IPS-11a (cell line): ENCODE measurements at regions not wholly inside any gene's neighbourhood (a gene's known extent, or its start where the extent isn't known, plus 50 kb on each side); places are given as distances from the start of the nearest gene placed in this dataset.

Experiments
- H3K4me3 ChIP-seq: one replicate; pipeline ENCODE4 v1.5.1; 2013; ENCODE audit warnings: low read depth, low read length, control low read depth

DNA sequence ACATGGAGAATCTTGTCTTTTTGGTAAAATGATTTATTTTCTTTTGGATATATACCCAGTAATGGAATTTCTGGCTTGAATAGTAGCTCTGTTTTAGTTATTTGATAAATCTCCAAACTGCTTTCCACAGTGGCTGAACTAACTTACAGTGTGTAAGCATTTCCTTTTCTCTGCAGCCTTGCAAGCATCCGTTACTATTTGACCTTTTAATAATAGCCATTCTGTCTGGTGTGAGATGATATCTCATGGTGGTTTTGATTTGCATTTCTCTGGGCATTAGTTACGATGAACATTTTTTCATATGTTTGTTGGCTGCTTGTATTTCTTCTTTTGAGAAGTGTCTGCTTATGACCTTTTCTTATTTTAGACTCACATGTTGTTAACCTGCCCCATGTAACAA lies 190.2 kb downstream of the GALR1 start:
- H3K4me3 ChIP-seq: no peak overlapping the region

DNA sequence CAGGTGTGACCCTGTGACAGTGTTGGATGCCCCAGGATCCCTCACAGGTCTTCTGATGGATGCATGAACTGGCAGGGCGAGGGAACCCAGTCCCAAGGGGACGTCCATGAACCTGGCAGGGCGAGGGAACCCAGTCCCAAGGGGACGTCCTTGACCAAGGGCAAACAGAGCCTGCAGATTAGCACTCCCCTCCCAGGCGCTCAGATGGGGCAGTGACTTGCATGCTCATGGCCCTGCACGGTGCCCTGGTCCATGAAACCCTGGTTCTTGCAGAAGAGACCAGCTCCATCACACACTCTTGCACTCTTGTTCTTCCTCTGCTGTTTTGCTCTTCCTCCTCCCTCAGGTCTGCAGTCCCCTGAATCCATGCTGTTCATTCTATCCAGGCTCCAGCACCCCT lies 192.7 kb downstream of the GALR1 start:
- H3K4me3 ChIP-seq: no peak overlapping the region

DNA sequence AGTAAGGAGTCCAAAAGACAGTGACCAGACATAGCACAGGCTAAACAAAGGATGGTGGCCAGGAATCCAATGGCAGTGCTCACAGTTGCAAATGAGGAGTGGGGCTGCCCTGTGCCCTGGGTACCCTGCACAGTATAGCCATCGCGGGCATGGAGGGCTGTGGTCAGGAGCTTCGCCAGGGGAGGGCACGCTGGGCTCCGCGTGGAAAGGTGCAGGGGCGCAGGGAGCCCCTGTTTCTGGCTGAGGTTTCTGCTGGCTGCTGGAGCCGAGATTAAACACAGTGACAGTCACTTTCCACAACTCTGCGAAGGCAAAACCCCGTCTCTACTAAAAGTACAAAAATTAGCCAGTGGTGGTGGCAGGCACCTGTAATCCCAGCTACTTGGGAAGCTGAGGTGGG lies 194.7 kb downstream of the GALR1 start:
- H3K4me3 ChIP-seq: no peak overlapping the region

- H3K4me3 ChIP-seq: no peak overlapping the region
Observed at GRCh38 chr18:77448046-77448445, 198.4 kb downstream of the GALR1 start.

GRCh38 chr18:77455004-77455403 lies 205.4 kb downstream of the GALR1 start:
- no peak overlapping the region for H3K4me3 ChIP-seq

- H3K4me3 ChIP-seq: no peak overlapping the region
Observed at GRCh38 chr18:77457681-77458080, 208.0 kb downstream of the GALR1 start.

- no peak overlapping the region for H3K4me3 ChIP-seq
Observed at GRCh38 chr18:77461062-77461688, 211.5 kb downstream of the GALR1 start.

GRCh38 chr18:77464917-77465316 lies 215.3 kb downstream of the GALR1 start:
- H3K4me3 ChIP-seq: no peak overlapping the region

- H3K4me3 ChIP-seq: no peak overlapping the region
Observed at GRCh38 chr18:77466890-77467289, 217.2 kb downstream of the GALR1 start.

GRCh38 chr18:77469131-77469530 lies 219.5 kb downstream of the GALR1 start:
- no peak overlapping the region for H3K4me3 ChIP-seq

GRCh38 chr18:77470569-77471413 lies 221.1 kb downstream of the GALR1 start:
- no peak overlapping the region for H3K4me3 ChIP-seq

GRCh38 chr18:77472509-77472908 lies 222.9 kb downstream of the GALR1 start:
- no peak overlapping the region for H3K4me3 ChIP-seq

DNA sequence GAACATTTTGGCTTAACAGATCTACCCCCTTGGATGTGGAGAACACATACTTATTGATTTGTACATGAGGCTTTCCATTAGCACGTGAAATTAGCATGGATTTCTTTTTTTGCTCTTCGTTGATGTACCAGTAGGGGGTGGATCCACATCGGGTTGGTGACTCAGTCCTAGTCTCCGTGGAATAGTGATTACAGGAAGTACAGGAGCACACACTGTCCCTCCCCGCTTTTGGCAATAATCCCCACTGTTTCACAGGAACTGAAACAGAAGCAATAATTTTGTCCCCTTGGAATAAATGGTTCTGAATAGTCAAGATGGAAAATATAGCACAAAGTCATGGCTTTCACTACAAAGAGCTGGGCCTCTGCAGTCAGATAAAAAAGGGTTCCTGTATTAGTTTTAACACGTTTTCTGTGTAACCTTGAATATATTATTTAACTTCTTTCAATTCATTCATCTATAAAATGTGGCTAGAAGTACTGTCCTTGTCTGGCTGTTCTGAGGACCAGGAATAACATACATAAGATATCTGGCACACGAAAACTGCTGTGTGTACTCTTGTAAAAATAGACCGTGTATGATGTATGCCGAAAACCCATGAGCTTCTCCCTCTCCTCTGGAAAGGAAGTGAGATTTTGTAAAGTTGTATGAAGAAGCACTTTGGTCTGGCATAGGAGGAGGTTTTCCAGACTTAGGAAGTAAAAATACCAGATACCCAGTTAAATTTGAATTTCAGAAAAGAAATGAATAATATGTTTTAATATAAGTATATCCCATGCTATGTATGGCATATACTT lies 229.2 kb downstream of the GALR1 start:
- no peak overlapping the region for H3K4me3 ChIP-seq

- H3K4me3 ChIP-seq: no peak overlapping the region
Observed at GRCh38 chr18:77481541-77481940, 231.9 kb downstream of the GALR1 start.

- H3K4me3 ChIP-seq: no peak overlapping the region
Observed at GRCh38 chr18:77482190-77483085, 232.8 kb downstream of the GALR1 start.

DNA sequence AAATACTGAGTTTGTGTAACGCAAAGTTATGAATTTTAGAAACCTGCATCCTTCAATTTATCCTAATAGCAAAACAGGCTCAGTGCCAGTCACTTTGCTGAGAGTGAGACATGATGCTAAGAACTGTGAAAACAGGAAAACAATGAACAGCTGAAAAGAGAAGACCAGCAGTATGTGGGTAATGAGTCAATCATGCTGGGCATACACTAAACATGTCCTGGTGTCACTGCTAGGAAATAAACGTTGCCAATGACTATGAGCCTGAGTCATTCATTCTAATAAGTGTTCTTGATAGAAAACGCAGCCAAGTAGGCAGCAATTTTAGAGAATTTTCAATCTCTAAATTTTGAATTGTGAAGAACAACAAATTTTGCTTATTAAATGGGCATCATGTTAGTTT lies 237.3 kb downstream of the GALR1 start:
- no peak overlapping the region for H3K4me3 ChIP-seq

DNA sequence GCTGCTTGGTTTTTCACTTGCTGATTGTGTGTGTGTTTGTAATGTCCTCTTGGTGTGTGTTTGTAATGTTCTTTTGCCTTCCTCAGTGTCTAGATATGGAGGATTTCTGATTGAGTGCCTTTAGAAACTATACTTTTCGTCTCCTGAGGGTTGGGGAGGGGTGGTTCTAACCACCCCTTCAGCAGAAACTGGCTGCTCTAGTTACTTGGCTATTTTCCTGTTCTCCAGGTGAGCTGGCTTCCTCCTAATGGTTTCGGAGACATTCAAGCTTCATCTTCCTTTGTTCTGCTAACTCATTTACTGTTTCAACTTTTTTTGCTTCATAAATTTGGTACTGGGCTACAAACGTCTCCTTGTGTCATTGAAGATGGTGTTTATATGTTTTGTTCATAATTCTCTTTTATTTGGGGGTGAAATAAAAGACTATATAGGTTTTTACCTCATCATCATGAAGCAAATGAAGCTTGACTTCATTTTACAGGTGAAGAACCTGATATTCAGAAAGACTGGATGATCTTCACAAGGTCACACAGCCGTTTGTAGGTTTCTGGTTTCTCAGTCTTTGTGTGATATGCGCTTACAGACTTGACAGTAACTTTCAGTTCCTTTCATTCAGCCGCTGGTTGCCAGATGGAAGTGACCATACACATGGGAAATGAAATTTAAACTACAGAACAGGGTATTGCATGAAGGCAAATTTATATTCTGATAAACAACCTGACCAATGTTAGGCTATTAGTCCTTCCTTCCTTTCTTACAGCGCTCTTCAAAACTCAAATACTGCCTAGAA lies 238.5 kb downstream of the GALR1 start:
- no peak overlapping the region for H3K4me3 ChIP-seq

GRCh38 chr18:77495079-77495478 lies 245.4 kb downstream of the GALR1 start:
- no peak overlapping the region for H3K4me3 ChIP-seq

GRCh38 chr18:77495982-77496690 lies 246.5 kb downstream of the GALR1 start:
- no peak overlapping the region for H3K4me3 ChIP-seq
